Neural cell (in vitro differentiated cells): ENCODE measurements at regions not wholly inside any gene's neighbourhood (a gene's known extent, or its start where the extent isn't known, plus 50 kb on each side); places are given as distances from the start of the nearest gene placed in this dataset.

Experiments
- H2AFZ ChIP-seq: fragments of 200-600, 300-800 bp; sonication (generic), shearing (Covaris generic); 2 replicates; pipeline ENCODE4 v1.6.0; 2014; ENCODE audit warnings: low read depth, mild to moderate bottlenecking, antibody characterized with exemption, low read length, moderate library complexity
- H3F3A ChIP-seq: fragments of 200-600 bp; shearing (Covaris generic); 2 replicates; pipeline ENCODE4 v1.6.1; 2016; ENCODE audit warnings: mild to moderate bottlenecking, moderate library complexity, mixed read lengths, antibody characterized with exemption, low read length; ENCODE audit not compliant: insufficient read depth, poor library complexity, severe bottlenecking
- H3K27ac ChIP-seq: fragments of 200-600, 300-800 bp; sonication (generic), shearing (Covaris generic); 2 replicates; pipeline ENCODE4 v1.5.1; 2014; ENCODE audit warnings: mild to moderate bottlenecking, low read length, moderate library complexity
- H3K27me3 ChIP-seq: fragments of 300-800, 200-600 bp; sonication (generic), shearing (Covaris generic); 2 replicates; pipeline ENCODE4 v1.6.0; 2014; ENCODE audit warnings: mild to moderate bottlenecking, low read depth, low read length, moderate library complexity; ENCODE audit not compliant: insufficient read depth
- H3K36me3 ChIP-seq: fragments of 300-800, 200-600 bp; sonication (generic), shearing (Covaris generic); 2 replicates; pipeline ENCODE4 v1.5.1; 2014; ENCODE audit warnings: mild to moderate bottlenecking, antibody characterized with exemption, low read length, moderate library complexity; ENCODE audit not compliant: insufficient read depth
- H3K4me2 ChIP-seq: fragments of 300-800, 200-600 bp; sonication (generic), shearing (Covaris generic); 2 replicates; pipeline ENCODE4 v1.6.0; 2014; ENCODE audit warnings: mild to moderate bottlenecking, low read length
- H3K4me3 ChIP-seq: fragments of 300-800, 200-600 bp; sonication (generic), shearing (Covaris generic); 2 replicates; pipeline ENCODE4 v1.5.1; 2014; ENCODE audit warnings: mild to moderate bottlenecking, low read length, moderate library complexity
- H3K79me2 ChIP-seq: fragments of 200-600 bp; shearing (Covaris generic); replicated peaks from 2 replicates; pipeline ENCODE4 v1.6.0; 2014; ENCODE audit warnings: mild to moderate bottlenecking, low read length, moderate library complexity; ENCODE audit not compliant: insufficient read depth
- H3K9ac ChIP-seq: fragments of 300-800, 200-600 bp; sonication (generic), shearing (Covaris generic); 2 replicates; pipeline ENCODE4 v1.6.1; 2016; ENCODE audit warnings: mild to moderate bottlenecking, low read length, mixed read lengths
- H3K9me2 ChIP-seq: fragments of 200-600 bp; shearing (Covaris generic); 2 replicates; pipeline ENCODE4 v1.6.1; 2016; ENCODE audit warnings: mild to moderate bottlenecking, low read length, mixed read lengths; ENCODE audit not compliant: insufficient read depth
- H3K9me3 ChIP-seq: fragments of 200-600, 300-800 bp; sonication (generic), shearing (Covaris generic); 2 replicates; pipeline ENCODE4 v1.6.1; 2016; ENCODE audit warnings: mild to moderate bottlenecking, mixed run types, low read length, moderate library complexity, mixed read lengths
- H4K20me1 ChIP-seq: fragments of 200-600 bp; shearing (Covaris generic); 2 replicates; pipeline ENCODE4 v1.6.1; 2016; ENCODE audit warnings: mild to moderate bottlenecking, mixed run types; ENCODE audit not compliant: insufficient read depth
- CTCF ChIP-seq: fragments of 450-650 bp; IDR thresholded peaks from 2 replicates; pipeline ENCODE4 v1.5.1; 2014; ENCODE audit warnings: antibody characterized with exemption, mild to moderate bottlenecking, moderate library complexity; ENCODE audit not compliant: poor library complexity, severe bottlenecking
- EP300 ChIP-seq: fragments of 450-650 bp; conservative IDR thresholded peaks from 2 replicates; pipeline ENCODE4 v1.6.1; 2014; ENCODE audit warnings: antibody characterized with exemption, mild to moderate bottlenecking, moderate library complexity; ENCODE audit not compliant: poor library complexity, severe bottlenecking
- EZH2 ChIP-seq: fragments of 200-600, 300-800 bp; shearing (Covaris generic), sonication (generic); IDR thresholded peaks from 2 replicates; pipeline ENCODE4 v1.6.1; 2014; ENCODE audit warnings: antibody characterized with exemption, low read length, borderline replicate concordance, mild to moderate bottlenecking; ENCODE audit not compliant: insufficient read depth, poor library complexity, severe bottlenecking
- MXI1 ChIP-seq: fragments of 450-650 bp; conservative IDR thresholded peaks from 2 replicates; pipeline ENCODE4 v1.6.1; 2014; ENCODE audit warnings: antibody characterized with exemption, mild to moderate bottlenecking; ENCODE audit not compliant: poor library complexity, severe bottlenecking
- POLR2AphosphoS5 ChIP-seq: IDR thresholded peaks from 2 replicates; pipeline ENCODE4 v1.6.1; 2012
- RAD21 ChIP-seq: fragments of 450-650 bp; conservative IDR thresholded peaks from 2 replicates; pipeline ENCODE4 v1.6.1; 2014; ENCODE audit warnings: antibody characterized with exemption, mild to moderate bottlenecking, moderate library complexity
- REST ChIP-seq: IDR thresholded peaks from 2 replicates; pipeline ENCODE4 v1.6.1; 2012; ENCODE audit warnings: borderline replicate concordance
- SMC3 ChIP-seq: fragments of 450-650 bp; conservative IDR thresholded peaks from 2 replicates; pipeline ENCODE4 v1.6.1; 2014; ENCODE audit warnings: antibody characterized with exemption, mild to moderate bottlenecking, moderate library complexity; ENCODE audit not compliant: poor library complexity
- TAF1 ChIP-seq: IDR thresholded peaks from 2 replicates; pipeline ENCODE4 v1.6.1; 2012; ENCODE audit warnings: low read depth

GRCh38 chr5:4104831-4105597 is 509.4 kb downstream of the IRX1 start:
- Histone ChIP-seq H3K4me3 (no peak overlapping the region), H3K4me2 (no peak overlapping the region), H3K27me3 (no peaks in the 10 kb centered on the region), H3K9me3 (no peaks in the 10 kb centered on the region), H3K79me2 (no peaks in the 10 kb centered on the region), H3K36me3 (no peaks in the 10 kb centered on the region), H3K27ac (no peak overlapping the region), H2AFZ (no peak overlapping the region), H3K9me2 (no peaks in the 10 kb centered on the region), H3F3A (no peaks in the 10 kb centered on the region), H3K9ac (no peak overlapping the region), H4K20me1 (no peaks in the 10 kb centered on the region)
- no peak for TF ChIP-seq CTCF
- no peak for TF ChIP-seq POLR2AphosphoS5

GRCh38 chr5:4108690-4109089 is 513.1 kb downstream of the IRX1 start:
- Histone ChIP-seq H3F3A (no peaks in the 10 kb centered on the region), H4K20me1 (no peaks in the 10 kb centered on the region), H3K27ac (no peak overlapping the region), H3K79me2 (no peaks in the 10 kb centered on the region), H3K36me3 (no peaks in the 10 kb centered on the region), H3K4me2 (no peak overlapping the region), H3K4me3 (no peak overlapping the region), H3K9me3 (no peaks in the 10 kb centered on the region), H3K9me2 (no peaks in the 10 kb centered on the region), H2AFZ (no peak overlapping the region), H3K9ac (no peak overlapping the region), H3K27me3 (no peaks in the 10 kb centered on the region)
- no peak for TF ChIP-seq REST
- TF ChIP-seq CTCF, result no peak
- TF ChIP-seq MXI1, result no peak
- no peak for TF ChIP-seq SMC3
- no peak for TF ChIP-seq RAD21
- TF ChIP-seq EP300, result no peak
- no peak for TF ChIP-seq POLR2AphosphoS5
- no peak for TF ChIP-seq EZH2
- no peak for TF ChIP-seq TAF1
